Calu3 (cell line): ENCODE measurements at regions not wholly inside any gene's neighbourhood (a gene's known extent, or its start where the extent isn't known, plus 50 kb on each side); places are given as distances from the start of the nearest gene placed in this dataset.

Source experiments
- BruUV-seq: library from RNA; stranded (reverse); fragments of 400-500 nt; replicated peaks from 2 replicates; lab custom pipeline; 2021; lab: Mats Ljungman, UMichigan
- CTCF ChIA-PET: fragments of 300-600 bp; sonication (Branson Sonifier 250); formaldehyde crosslinking; loops from one replicate; lab custom pipeline; 2022; ENCODE audit warnings: antibody characterized with exemption; lab: Charles Lee
- DNase-seq: peaks from one replicate; pipeline ENCODE4 v3.0.0; 2022
- H3K27ac Mint-ChIP-seq: one replicate; pipeline ENCODE4 v1.8.0; 2022; ENCODE audit warnings: mixed read lengths; ENCODE audit not compliant: unreplicated experiment
- H3K27me3 Mint-ChIP-seq: one replicate; pipeline ENCODE4 v1.8.0; 2022; ENCODE audit warnings: mixed read lengths; ENCODE audit not compliant: unreplicated experiment
- H3K36me3 Mint-ChIP-seq: one replicate; pipeline ENCODE4 v1.8.0; 2022; ENCODE audit warnings: mild to moderate bottlenecking, moderate library complexity, mixed read lengths; ENCODE audit not compliant: insufficient read depth, unreplicated experiment
- H3K4me1 Mint-ChIP-seq: one replicate; pipeline ENCODE4 v1.8.0; 2022; ENCODE audit warnings: mild to moderate bottlenecking, low read depth, mixed read lengths; ENCODE audit not compliant: unreplicated experiment
- H3K4me3 Mint-ChIP-seq: one replicate; pipeline ENCODE4 v1.8.0; 2022; ENCODE audit warnings: mild to moderate bottlenecking, low read depth, moderate library complexity, mixed read lengths; ENCODE audit not compliant: unreplicated experiment
- H3K9me3 Mint-ChIP-seq: one replicate; pipeline ENCODE4 v1.8.0; 2022; ENCODE audit warnings: low read depth, mixed read lengths; ENCODE audit not compliant: unreplicated experiment
- intact Hi-C: fragments of 100-400 bp; cut with micrococcal nuclease; formaldehyde crosslinking; loops from one replicate; pipeline ENCODE4 v1.10.0; 2022; ENCODE audit not compliant: unreplicated experiment
- TF ChIP-seq, protein P1 (sequence below): fragments of 200-600 bp; IDR thresholded peaks from one replicate; pipeline ENCODE4 v1.8.0; 2022; ENCODE audit warnings: antibody characterized with exemption; ENCODE audit not compliant: unreplicated experiment

DNA sequence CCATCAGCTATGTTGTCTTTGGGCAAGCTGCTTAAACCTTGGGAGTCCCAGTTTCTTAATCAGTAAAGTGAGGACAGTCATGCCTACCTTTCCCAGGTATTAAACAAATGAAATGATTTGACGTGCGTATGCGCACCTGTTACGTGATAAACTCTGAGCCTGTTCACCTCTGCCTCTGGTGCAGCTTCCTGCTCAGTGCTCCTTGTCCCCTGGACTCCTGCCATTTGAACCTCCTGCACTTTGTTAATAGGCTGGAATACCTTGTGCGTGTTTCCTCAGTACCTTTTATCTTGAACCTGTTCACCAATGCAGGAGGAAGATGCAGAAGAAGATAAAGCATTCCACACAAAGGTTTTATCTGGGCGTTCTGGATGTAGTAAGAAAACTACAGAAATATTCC lies 211.9 kb downstream of the CEP135 start:
- H3K9me3 Mint-ChIP-seq: no peaks in the 10 kb centered on the region
- no peak overlapping the region for H3K4me3 Mint-ChIP-seq
- CTCF ChIA-PET: no interaction called here
- H3K27ac Mint-ChIP-seq: no peak overlapping the region
- no peaks in the 10 kb centered on the region for H3K4me1 Mint-ChIP-seq
- no peaks in the 10 kb centered on the region for H3K36me3 Mint-ChIP-seq
- DNase-seq: no peak
- TF ChIP-seq, protein P1, sequence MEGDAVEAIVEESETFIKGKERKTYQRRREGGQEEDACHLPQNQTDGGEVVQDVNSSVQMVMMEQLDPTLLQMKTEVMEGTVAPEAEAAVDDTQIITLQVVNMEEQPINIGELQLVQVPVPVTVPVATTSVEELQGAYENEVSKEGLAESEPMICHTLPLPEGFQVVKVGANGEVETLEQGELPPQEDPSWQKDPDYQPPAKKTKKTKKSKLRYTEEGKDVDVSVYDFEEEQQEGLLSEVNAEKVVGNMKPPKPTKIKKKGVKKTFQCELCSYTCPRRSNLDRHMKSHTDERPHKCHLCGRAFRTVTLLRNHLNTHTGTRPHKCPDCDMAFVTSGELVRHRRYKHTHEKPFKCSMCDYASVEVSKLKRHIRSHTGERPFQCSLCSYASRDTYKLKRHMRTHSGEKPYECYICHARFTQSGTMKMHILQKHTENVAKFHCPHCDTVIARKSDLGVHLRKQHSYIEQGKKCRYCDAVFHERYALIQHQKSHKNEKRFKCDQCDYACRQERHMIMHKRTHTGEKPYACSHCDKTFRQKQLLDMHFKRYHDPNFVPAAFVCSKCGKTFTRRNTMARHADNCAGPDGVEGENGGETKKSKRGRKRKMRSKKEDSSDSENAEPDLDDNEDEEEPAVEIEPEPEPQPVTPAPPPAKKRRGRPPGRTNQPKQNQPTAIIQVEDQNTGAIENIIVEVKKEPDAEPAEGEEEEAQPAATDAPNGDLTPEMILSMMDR: no peak
- H3K27me3 Mint-ChIP-seq: no peaks in the 10 kb centered on the region
- BruUV-seq: no TSS peak
- intact Hi-C loops: no loop called here

DNA sequence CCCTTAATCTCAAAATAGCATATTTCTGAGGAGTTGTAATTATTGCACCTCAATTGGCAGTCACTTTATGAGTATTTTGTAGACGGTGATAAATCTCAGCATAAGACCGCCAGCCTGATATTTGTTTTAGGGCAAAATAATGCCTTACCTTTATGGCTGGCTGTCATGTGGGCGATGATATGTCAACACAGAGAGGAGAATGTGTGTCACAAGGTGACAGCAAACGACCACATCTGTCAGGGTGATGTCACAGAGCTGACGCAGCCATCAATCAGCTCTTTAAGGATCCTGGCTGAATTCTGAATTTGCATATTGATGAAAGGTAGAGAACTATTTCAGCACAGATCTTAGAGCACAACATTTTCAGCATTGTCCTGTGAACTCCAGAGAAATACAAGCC lies 209.7 kb downstream of the CEP135 start:
- Mint-ChIP-seq H3K27ac (no peak overlapping the region), H3K27me3 (no peaks in the 10 kb centered on the region), H3K4me1 (no peaks in the 10 kb centered on the region), H3K9me3 (no peaks in the 10 kb centered on the region), H3K4me3 (no peak overlapping the region), H3K36me3 (no peaks in the 10 kb centered on the region)
- CTCF ChIA-PET: no interaction called here
- DNase-seq: no peak
- intact Hi-C loops: no loop called here
- no TSS peak for BruUV-seq
- TF ChIP-seq, protein P1: no peak

DNA sequence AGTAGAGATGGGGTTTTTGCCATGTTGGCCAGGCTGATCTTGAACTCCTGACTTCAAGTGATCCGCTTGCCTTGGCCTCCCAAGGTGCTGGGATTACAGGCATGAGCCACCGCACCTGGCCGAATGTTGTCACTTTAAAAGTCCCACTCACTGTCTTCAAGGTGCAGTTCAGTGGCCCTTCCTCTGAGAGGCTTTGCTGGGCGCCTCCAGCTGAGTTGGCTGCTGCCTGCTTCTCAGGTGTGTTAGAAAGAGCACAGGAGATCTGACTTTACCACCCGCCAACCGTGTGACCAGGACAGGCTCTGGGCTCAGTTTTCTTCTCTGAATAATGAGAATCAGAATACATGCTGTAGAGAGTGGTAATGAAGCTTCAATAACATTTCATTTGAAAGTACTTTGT lies 207.4 kb downstream of the CEP135 start:
- Mint-ChIP-seq H3K36me3 (no peaks in the 10 kb centered on the region), H3K4me1 (no peaks in the 10 kb centered on the region), H3K27me3 (no peaks in the 10 kb centered on the region), H3K27ac (no peak overlapping the region), H3K9me3 (no peaks in the 10 kb centered on the region), H3K4me3 (no peak overlapping the region)
- BruUV-seq: no TSS peak
- intact Hi-C loops: no loop called here
- DNase-seq: no peak
- CTCF ChIA-PET: no interaction called here
- TF ChIP-seq, protein P1: no peak

DNA sequence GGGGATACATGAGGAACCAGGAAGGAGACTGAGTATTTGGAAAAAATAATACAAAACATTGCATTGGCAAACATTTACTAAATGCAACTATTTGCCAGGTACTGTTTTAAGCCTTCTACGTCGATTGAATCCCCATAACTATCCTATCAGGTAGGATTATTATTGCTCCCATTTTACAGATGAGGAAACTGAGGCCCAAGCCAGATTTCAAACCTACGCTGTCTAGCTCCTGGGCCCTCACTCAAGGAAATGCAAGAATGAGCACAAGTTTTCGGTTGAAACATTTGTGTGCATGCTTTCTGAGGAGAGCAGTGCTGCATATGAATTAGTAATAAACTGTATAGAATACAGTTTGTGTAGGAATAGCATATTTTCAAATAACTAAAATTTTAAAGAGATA lies 206.7 kb downstream of the CEP135 start:
- TF ChIP-seq, protein P1: no peak
- H3K4me3 Mint-ChIP-seq: no peak overlapping the region
- CTCF ChIA-PET: no interaction called here
- no peak for DNase-seq
- BruUV-seq: no TSS peak
- H3K9me3 Mint-ChIP-seq: no peaks in the 10 kb centered on the region
- intact Hi-C loops: no loop called here
- no peak overlapping the region for H3K27ac Mint-ChIP-seq
- H3K36me3 Mint-ChIP-seq: no peaks in the 10 kb centered on the region
- no peaks in the 10 kb centered on the region for H3K4me1 Mint-ChIP-seq
- no peaks in the 10 kb centered on the region for H3K27me3 Mint-ChIP-seq
